Stimulated activated CD4-positive, alpha-beta T cell treated with anti-CD3 and anti-CD28 coated beads, Interleukin-2, amount 100 ng/mL, for 48 hours (primary cell): ENCODE measurements at regions not wholly inside any gene's neighbourhood (a gene's known extent, or its start where the extent isn't known, plus 50 kb on each side); places are given as distances from the start of the nearest gene placed in this dataset.
"Not testable (repeated sequence)": the region's sequence is repeated elsewhere in the genome, so short reads cannot be mapped to it uniquely, and the experiment has no call there.

Experiments used
- DNase-seq, 2 donors: peaks; one replicate each; pipeline ENCODE4 v3.0.0-alpha.2; 2020

DNA sequence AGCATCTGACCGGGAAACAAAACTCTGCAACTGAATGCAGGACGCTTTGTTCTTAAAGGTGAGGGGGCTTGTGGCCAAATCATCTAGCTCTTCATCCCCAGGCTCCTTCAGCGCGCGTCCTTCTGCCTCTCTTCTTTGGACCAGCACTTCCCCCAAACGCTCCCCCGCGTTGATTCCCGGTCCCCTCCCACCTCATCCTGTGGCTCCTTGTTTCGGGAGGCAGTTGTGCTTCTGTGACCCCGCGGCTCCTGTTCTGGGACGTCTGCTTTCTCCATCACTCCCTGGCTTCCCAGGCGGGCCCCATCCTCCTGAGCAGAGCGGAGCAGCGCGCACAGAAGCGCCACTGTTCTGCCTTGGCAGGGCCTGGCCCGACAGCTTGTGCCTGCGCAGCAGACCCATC lies 109.7 kb upstream of the ZNG1E start:
- DNase-seq, result not testable (repeated sequence)

- DNase-seq, result not testable (repeated sequence)
Observed at GRCh38 chr9:65519018-65519417, 156.7 kb upstream of the ZNG1E start.

GRCh38 chr9:65514465-65514864 lies 161.3 kb upstream of the ZNG1E start:
- not testable (repeated sequence) for DNase-seq

DNA sequence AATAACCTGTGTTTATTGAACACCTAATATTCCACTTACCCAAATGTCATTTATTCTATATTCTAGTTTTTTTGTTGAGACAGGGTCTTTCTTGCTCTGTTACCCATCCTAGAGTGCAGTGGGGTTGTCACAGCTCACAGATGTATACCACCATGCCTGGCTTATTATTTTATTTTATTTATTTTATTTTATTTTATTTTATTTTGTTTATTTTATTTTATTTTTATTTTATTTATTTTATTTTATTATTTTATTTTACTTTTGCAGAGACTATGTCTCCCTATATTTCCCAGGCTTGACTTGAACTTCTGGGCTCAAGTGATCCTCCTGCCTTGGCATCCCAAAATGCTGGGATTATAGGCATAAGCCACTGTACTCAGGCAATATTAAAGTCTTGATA lies 167.8 kb upstream of the ZNG1E start:
- DNase-seq, result not testable (repeated sequence)

- not testable (repeated sequence) for DNase-seq
Observed at GRCh38 chr9:65504686-65505085, 171.0 kb upstream of the ZNG1E start.

GRCh38 chr9:65503696-65504095 lies 172.0 kb upstream of the ZNG1E start:
- not testable (repeated sequence) for DNase-seq

DNA sequence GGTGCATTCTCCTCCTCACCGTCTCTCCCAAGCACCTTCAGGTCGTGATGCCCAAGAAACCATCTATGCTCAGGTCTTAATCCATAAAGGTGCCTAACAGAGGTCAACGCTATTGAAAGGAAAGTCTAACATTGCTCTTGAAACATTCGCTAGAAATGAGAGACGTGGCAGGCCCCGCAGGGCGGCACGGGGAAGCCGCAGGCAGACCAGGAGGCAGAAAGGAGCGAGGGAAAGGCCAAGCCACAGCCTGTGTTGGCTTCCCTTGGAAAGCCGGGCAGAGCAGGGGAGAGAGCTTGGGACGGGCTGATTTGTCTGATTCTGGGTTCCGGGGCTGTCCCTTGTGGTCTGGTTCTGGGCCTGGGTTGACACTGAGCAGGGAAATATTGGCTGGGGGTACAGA lies 192.8 kb upstream of the ZNG1E start:
- not testable (repeated sequence) for DNase-seq

- DNase-seq, result not testable (repeated sequence)
Observed at GRCh38 chr9:65481291-65481690, 194.4 kb upstream of the ZNG1E start.

GRCh38 chr9:65474891-65475290 lies 189.9 kb upstream of the FOXD4L5 start:
- not testable (repeated sequence) for DNase-seq

- not testable (repeated sequence) for DNase-seq
Observed at GRCh38 chr9:65473059-65473822, 188.2 kb upstream of the FOXD4L5 start.

DNA sequence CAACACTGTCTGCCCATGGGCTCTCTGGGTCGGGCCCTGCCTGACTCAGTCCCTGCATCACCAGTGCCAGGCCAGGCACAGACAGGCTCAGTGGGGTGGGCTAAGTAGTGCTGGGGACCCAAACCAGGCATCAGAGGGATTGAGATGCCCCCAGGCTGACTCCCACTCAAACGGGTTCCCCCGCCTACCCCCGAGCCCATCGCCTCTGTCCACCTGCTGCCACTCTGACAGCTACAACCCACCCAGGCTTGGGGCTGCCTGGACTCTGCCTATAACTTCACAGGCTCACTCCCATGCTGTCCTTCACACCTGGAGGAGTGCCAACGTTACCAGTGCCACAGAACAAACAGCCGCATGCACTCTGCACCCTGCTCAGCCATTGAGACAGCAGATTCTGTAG lies 186.1 kb upstream of the FOXD4L5 start:
- DNase-seq, result not testable (repeated sequence)

- DNase-seq, result not testable (repeated sequence)
Observed at GRCh38 chr9:65466911-65467734, 182.1 kb upstream of the FOXD4L5 start.

- not testable (repeated sequence) for DNase-seq
Observed at GRCh38 chr9:65465246-65465895, 180.4 kb upstream of the FOXD4L5 start.

GRCh38 chr9:65462476-65462875 lies 177.5 kb upstream of the FOXD4L5 start:
- DNase-seq, result not testable (repeated sequence)

- DNase-seq, result no peak
Observed at GRCh38 chr9:65459756-65460320, 174.8 kb upstream of the FOXD4L5 start.

GRCh38 chr9:65458992-65459391 lies 174.0 kb upstream of the FOXD4L5 start:
- DNase-seq, result no peak

DNA sequence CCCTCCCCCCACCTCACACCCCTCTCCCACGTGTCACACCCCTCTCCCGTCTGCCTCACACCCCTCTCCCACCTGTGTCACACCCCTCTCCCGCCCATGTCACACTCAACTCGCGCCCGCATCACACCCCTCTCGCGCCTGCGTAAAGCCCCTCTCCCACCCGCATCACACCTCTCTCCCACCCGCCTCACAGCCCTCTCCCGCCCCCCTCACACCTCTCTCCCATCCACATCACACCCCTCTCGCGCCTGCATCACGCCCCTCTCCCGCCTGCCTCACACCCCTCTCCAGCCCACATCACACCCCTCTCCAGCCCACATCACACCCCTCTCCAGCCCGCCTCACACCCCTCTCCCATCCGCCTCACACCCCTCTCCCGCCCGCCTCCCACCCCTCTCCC lies 173.5 kb upstream of the FOXD4L5 start:
- DNase-seq, result no peak

- DNase-seq, result not testable (repeated sequence)
Observed at GRCh38 chr9:65456991-65457390, 172.0 kb upstream of the FOXD4L5 start.

GRCh38 chr9:65455751-65456647 lies 171.0 kb upstream of the FOXD4L5 start:
- not testable (repeated sequence) for DNase-seq

GRCh38 chr9:65455136-65455535 lies 170.1 kb upstream of the FOXD4L5 start:
- DNase-seq, result not testable (repeated sequence)

DNA sequence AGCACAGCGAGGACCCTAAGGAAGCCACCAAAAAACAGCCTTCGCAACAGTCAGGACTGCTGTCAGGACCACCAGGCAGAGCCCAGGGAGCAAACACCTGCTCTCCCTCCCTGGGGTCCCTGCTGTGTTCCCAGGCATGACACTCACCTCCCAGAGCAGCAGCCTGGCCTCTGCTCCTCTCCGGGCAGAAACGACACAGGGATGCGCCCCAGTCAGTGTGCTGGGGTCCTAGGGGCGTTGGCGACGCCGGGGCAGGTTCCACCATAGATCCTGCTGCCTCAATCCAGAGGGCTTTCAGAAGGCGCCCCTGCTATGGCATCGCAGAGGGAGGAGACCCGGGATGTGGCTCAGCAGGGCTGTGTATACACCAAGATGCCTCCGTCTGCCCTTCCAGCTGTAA lies 169.7 kb upstream of the FOXD4L5 start:
- not testable (repeated sequence) for DNase-seq

GRCh38 chr9:65454034-65454433 lies 169.0 kb upstream of the FOXD4L5 start:
- DNase-seq, result not testable (repeated sequence)
